Suprapubic skin (tissue), 4 donors: ENCODE measurements at regions not wholly inside any gene's neighbourhood (a gene's known extent, or its start where the extent isn't known, plus 50 kb on each side); places are given as distances from the start of the nearest gene placed in this dataset.
"Not testable (repeated sequence)": the region's sequence is repeated elsewhere in the genome, so short reads cannot be mapped to it uniquely, and the experiment has no call there.

ENCODE experiments used
- DNase-seq, 2 donors: peaks; one replicate each; pipeline ENCODE4 v3.0.0-alpha.2; 2019; ENCODE audit warnings: low spot score in 2 of 2
- H3K27ac ChIP-seq: fragments of 200-600 bp; sonication (generic); one replicate; pipeline ENCODE4 v1.5.1; 2019
- H3K27me3 ChIP-seq: fragments of 200-600 bp; sonication (generic); one replicate; pipeline ENCODE4 v1.5.1; 2019
- H3K36me3 ChIP-seq: fragments of 200-600 bp; sonication (generic); one replicate; pipeline ENCODE4 v1.5.1; 2019
- H3K4me1 ChIP-seq: fragments of 200-600 bp; sonication (generic); one replicate; pipeline ENCODE4 v1.5.1; 2019
- H3K4me3 ChIP-seq: fragments of 200-600 bp; sonication (generic); one replicate; pipeline ENCODE4 v1.5.1; 2019; ENCODE audit warnings: mild to moderate bottlenecking
- H3K9me3 ChIP-seq: fragments of 200-600 bp; sonication (generic); one replicate; pipeline ENCODE4 v1.5.1; 2019
- CTCF ChIP-seq, 2 donors: fragments of 200-600 bp in 1 of 2; fragments of 450-650 bp in 1 of 2; sonication (generic) in 1 of 2; IDR thresholded peaks; one replicate each; pipeline ENCODE4 v1.5.1; 2016 to 2019; ENCODE audit warnings: antibody characterized with exemption in 2 of 2, mild to moderate bottlenecking in 1 of 2, moderate library complexity in 1 of 2
- EP300 ChIP-seq: sonication (generic); formaldehyde crosslinking; IDR thresholded peaks from one replicate; pipeline ENCODE4 v1.6.1; 2017; ENCODE audit warnings: antibody characterized with exemption
- POLR2A ChIP-seq, 2 donors: fragments of 450-650 bp; IDR thresholded peaks; one replicate each; pipeline ENCODE4 v1.6.1; 2017; ENCODE audit warnings: antibody characterized with exemption in 2 of 2, mild to moderate bottlenecking in 2 of 2, moderate library complexity in 2 of 2
- POLR2AphosphoS5 ChIP-seq, 3 donors: sonication (generic); formaldehyde crosslinking; IDR thresholded peaks; one replicate each; pipeline ENCODE4 v1.6.1; 2017; ENCODE audit warnings: antibody characterized with exemption in 3 of 3
- WGBS: methylation state at CpG from one replicate; pipeline ENCODE4 v1.1.5; 2018; 5-methylcytosine and 5-hydroxymethylcytosine counted together

GRCh38 chr14:43411841-43412240, 1095.2 kb downstream of the FSCB start:
- no peaks in the 10 kb centered on the region for H3K4me1 ChIP-seq
- WGBS, result 56% methylated on average over 1 of the region's 1 CpG
- H3K36me3 ChIP-seq, result no peaks in the 10 kb centered on the region
- no peaks in the 10 kb centered on the region for H3K27me3 ChIP-seq
- no peak for TF ChIP-seq POLR2AphosphoS5 (IDR thresholded peaks at IDR 0.05)
- TF ChIP-seq POLR2A (IDR thresholded peaks at IDR 0.05), result no peak
- TF ChIP-seq EP300, result no peak
- TF ChIP-seq CTCF (IDR thresholded peaks at IDR 0.05), result no peak
- no peak for DNase-seq
- H3K9me3 ChIP-seq, result peaks cover 3% of the 10 kb centered on the region
- no peak overlapping the region for H3K4me3 ChIP-seq
- H3K27ac ChIP-seq, result no peak overlapping the region

DNA sequence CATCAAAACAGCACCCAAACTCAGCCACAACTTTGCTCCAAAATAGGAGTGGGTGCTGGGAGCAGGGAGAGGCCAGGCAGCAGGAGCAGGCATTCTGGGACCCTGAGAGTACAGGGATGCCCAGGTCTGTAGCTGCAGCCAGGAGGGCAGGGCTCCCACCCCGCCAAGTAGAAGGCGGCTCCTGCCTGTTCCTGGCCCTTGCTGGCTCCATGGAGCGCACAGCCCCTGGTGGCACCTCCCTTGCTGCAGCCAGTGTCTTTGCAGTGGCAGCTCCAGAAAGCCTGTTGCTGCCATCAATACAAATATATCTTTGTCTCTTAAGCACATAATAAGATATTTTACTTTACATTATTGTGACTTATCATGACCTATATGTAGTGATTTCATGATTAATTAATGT, 1096.5 kb downstream of the FSCB start:
- Histone ChIP-seq H3K27ac (no peak overlapping the region), H3K27me3 (no peaks in the 10 kb centered on the region), H3K36me3 (no peaks in the 10 kb centered on the region), H3K4me3 (no peak overlapping the region), H3K9me3 (peaks cover 3% of the 10 kb centered on the region), H3K4me1 (no peaks in the 10 kb centered on the region)
- no peak for DNase-seq
- TF ChIP-seq POLR2AphosphoS5 (IDR thresholded peaks at IDR 0.05), result no peak
- TF ChIP-seq EP300, result no peak
- WGBS, result 90% methylated on average over 2 of the region's 3 CpGs

- no peak overlapping the region for H3K27ac ChIP-seq
- TF ChIP-seq EP300 (no peak), CTCF (IDR thresholded peaks at IDR 0.05) (no peak), POLR2AphosphoS5 (IDR thresholded peaks at IDR 0.05) (no peak), POLR2A (IDR thresholded peaks at IDR 0.05) (no peak)
- H3K9me3 ChIP-seq, result peaks cover 3% of the 10 kb centered on the region
- no peaks in the 10 kb centered on the region for H3K4me1 ChIP-seq
- no peaks in the 10 kb centered on the region for H3K27me3 ChIP-seq
- DNase-seq, result no peak
- no peak overlapping the region for H3K4me3 ChIP-seq
- H3K36me3 ChIP-seq, result no peaks in the 10 kb centered on the region
Observed at GRCh38 chr14:43408472-43408871, 1098.6 kb downstream of the FSCB start.

DNA sequence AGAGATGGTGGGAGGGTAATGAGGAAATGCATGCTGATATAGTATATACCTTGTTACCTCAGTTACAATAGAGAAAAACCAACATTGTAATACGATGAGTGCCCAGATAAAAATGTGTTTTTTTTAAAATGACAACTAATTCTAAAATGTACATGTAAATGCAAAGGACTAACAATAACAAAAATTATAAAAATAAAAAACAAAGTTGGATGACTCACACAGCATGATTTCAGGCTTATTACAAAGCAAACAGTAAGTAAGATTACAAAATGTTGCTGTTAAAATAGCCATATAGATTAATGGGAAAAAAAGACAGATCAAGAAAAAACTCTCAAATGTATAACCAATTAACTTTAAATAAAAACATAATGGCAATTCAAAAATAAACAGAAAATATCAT, 1099.4 kb downstream of the FSCB start:
- WGBS, result 89% methylated on average over 1 of the region's 1 CpG
- DNase-seq, result no peak
- Histone ChIP-seq H3K4me1 (no peaks in the 10 kb centered on the region), H3K27ac (no peak overlapping the region), H3K36me3 (no peaks in the 10 kb centered on the region), H3K9me3 (peaks cover 3% of the 10 kb centered on the region), H3K4me3 (no peak overlapping the region), H3K27me3 (no peaks in the 10 kb centered on the region)
- no peak for TF ChIP-seq EP300
- TF ChIP-seq POLR2A (IDR thresholded peaks at IDR 0.05), result no peak
- TF ChIP-seq CTCF (IDR thresholded peaks at IDR 0.05), result no peak
- no peak for TF ChIP-seq POLR2AphosphoS5 (IDR thresholded peaks at IDR 0.05)

GRCh38 chr14:43406931-43407330, 1100.2 kb downstream of the FSCB start:
- no peak for TF ChIP-seq EP300
- no peak for TF ChIP-seq POLR2AphosphoS5 (IDR thresholded peaks at IDR 0.05)
- no peak for TF ChIP-seq CTCF (IDR thresholded peaks at IDR 0.05)
- TF ChIP-seq POLR2A (IDR thresholded peaks at IDR 0.05), result no peak
- no peaks in the 10 kb centered on the region for H3K36me3 ChIP-seq
- H3K4me1 ChIP-seq, result no peaks in the 10 kb centered on the region
- no peak overlapping the region for H3K27ac ChIP-seq
- DNase-seq, result no peak
- H3K27me3 ChIP-seq, result no peaks in the 10 kb centered on the region
- H3K4me3 ChIP-seq, result no peak overlapping the region
- peaks cover 3% of the 10 kb centered on the region for H3K9me3 ChIP-seq

DNA sequence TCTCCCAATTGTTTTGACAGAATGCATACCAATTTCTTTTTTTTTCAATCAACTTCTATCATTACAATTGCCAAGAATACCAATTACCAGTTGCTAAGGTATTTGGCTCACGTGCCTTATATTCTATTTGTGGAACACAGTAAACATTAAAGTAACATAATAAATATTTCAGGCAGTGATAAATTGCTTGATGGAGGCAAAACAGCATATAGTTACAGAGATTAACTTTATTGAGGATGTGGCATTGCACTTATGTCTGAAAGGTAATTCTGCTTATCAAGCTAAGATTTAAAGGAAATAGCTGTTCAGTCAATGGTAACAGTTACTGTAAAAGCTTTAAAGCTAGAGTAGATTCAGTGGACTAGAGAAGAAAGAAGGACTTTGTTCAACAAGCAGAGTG, 1107.8 kb downstream of the FSCB start:
- 40% methylated on average over 1 of the region's 1 CpG for WGBS
- no peak for DNase-seq

DNA sequence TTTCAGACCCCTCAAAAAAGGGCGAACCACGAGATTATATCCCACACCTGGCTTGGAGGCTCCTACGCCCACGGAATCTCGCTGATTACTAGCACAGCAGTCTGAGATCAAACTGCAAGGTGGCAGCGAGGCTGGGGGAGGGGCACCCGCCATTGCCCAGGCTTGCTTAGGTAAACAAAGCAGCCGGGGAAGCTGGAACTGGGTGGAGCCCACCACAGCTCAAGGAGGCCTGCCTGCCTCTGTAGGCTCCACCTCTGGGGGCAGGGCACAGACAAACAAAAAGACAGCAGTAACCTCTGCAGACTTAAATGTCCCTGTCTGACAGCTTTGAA, 1136.6 kb downstream of the FSCB start:
- 100% methylated on average over 2 of the region's 8 CpGs for WGBS
- H3K27me3 ChIP-seq, H3K36me3 ChIP-seq, H3K4me1 ChIP-seq, DNase-seq, H3K4me3 ChIP-seq, H3K27ac ChIP-seq, H3K9me3 ChIP-seq: not testable (repeated sequence)

More for the DNA sequence above, 1107.8 kb downstream of the FSCB start:
- Histone ChIP-seq H3K27me3 (no peaks in the 10 kb centered on the region), H3K4me3 (no peak overlapping the region), H3K36me3 (no peaks in the 10 kb centered on the region), H3K9me3 (no peaks in the 10 kb centered on the region), H3K27ac (no peak overlapping the region), H3K4me1 (no peaks in the 10 kb centered on the region)
- no peak for TF ChIP-seq POLR2AphosphoS5 (IDR thresholded peaks at IDR 0.05)
- TF ChIP-seq CTCF (IDR thresholded peaks at IDR 0.05), result no peak
- TF ChIP-seq POLR2A (IDR thresholded peaks at IDR 0.05), result no peak
- no peak for TF ChIP-seq EP300
